SH-SY5Y (cell line): ENCODE measurements at regions not wholly inside any gene's neighbourhood (a gene's known extent, or its start where the extent isn't known, plus 50 kb on each side); places are given as distances from the start of the nearest gene placed in this dataset.

ENCODE experiments used
- GATA2 ChIP-seq: IDR thresholded peaks from 2 replicates; pipeline ENCODE4 v1.6.1; 2011; ENCODE audit warnings: mild to moderate bottlenecking, low read depth, low read length
- GATA3 ChIP-seq: IDR thresholded peaks from 2 replicates; pipeline ENCODE4 v1.6.1; 2011; ENCODE audit warnings: low read depth, mild to moderate bottlenecking, low read length, moderate library complexity

- no peak for TF ChIP-seq GATA2
- TF ChIP-seq GATA3: no peak
Measured at GRCh38 chr1:168913711-168914463, 184.9 kb upstream of the DPT start.
